ENCODE measurements at regions not wholly inside any gene's neighbourhood (a gene's known extent, or its start where the extent isn't known, plus 50 kb on each side); places are given as distances from the start of the nearest gene placed in this dataset.

DNA sequence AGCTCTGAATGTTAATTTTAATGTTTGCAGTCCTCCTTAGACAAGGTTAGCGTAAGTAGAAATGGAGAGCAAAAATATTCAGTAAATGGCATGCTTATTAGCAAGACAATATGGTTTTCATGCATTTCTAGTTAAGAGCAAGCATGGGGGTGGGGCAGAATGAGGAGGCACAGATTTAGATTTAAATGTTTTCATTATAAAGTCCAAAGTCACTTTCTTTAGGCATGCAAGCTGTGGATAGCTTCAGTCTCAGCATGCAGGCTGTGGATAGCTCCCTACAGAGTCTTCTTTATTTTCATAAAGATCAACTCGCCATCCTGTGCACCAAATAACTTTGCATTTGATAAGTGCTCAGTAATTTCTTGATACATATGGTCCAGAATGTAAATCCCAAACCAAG lies 1294.5 kb upstream of the ADGRL2 start:
- peaks cover 8% of the 10 kb centered on the region for H3K4me1 ChIP-seq (ENCODE audit: control insufficient read depth, insufficient read depth, low read length)
- H3K36me3 ChIP-seq (ENCODE audit: control insufficient read depth, insufficient read depth, low read length) = no peaks in the 10 kb centered on the region
- no peak overlapping the region for H3K9ac ChIP-seq (ENCODE audit: low read depth, low read length)
- H3K4me3 ChIP-seq (ENCODE audit: low read depth, low read length) = no peak overlapping the region
- H3K27me3 ChIP-seq (ENCODE audit: control insufficient read depth, insufficient read depth, low read length) = no peaks in the 10 kb centered on the region
- no peaks in the 10 kb centered on the region for H3K9me3 ChIP-seq (ENCODE audit: control insufficient read depth, insufficient read depth, low read length)

DNA sequence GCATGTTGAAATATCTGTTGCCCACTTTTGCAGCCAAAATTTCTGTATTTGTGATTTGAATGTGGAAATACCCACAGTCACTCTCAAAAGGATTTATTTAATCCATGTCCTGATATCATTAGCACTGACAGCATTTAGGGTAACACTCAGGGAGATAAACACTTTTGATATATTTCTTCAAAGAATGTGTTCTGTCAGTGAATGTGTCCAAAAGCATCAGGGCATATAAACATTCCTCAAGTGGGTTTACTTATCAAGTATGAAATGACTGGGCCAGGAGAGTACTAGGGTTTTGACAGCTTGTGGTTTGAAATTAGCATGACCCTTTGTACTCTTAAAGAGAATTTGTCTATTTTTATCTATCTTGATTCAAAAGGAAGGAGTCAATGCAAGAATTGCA lies 1302.1 kb upstream of the ADGRL2 start:
- no peaks in the 10 kb centered on the region for H3K9me3 ChIP-seq (ENCODE audit: control insufficient read depth, insufficient read depth, low read length)
- H3K4me1 ChIP-seq (ENCODE audit: control insufficient read depth, insufficient read depth, low read length) = no peaks in the 10 kb centered on the region
- no peak overlapping the region for H3K9ac ChIP-seq (ENCODE audit: low read depth, low read length)
- H3K36me3 ChIP-seq (ENCODE audit: control insufficient read depth, insufficient read depth, low read length) = no peaks in the 10 kb centered on the region
- no peaks in the 10 kb centered on the region for H3K27me3 ChIP-seq (ENCODE audit: control insufficient read depth, insufficient read depth, low read length)
- H3K4me3 ChIP-seq (ENCODE audit: low read depth, low read length) = no peak overlapping the region

GRCh38 chr1:80495806-80496205 lies 1304.9 kb upstream of the ADGRL2 start:
- H3K4me3 ChIP-seq (ENCODE audit: low read depth, low read length) = no peak overlapping the region
- no peak overlapping the region for H3K9ac ChIP-seq (ENCODE audit: low read depth, low read length)
- H3K36me3 ChIP-seq (ENCODE audit: control insufficient read depth, insufficient read depth, low read length) = no peaks in the 10 kb centered on the region
- H3K4me1 ChIP-seq (ENCODE audit: control insufficient read depth, insufficient read depth, low read length) = no peaks in the 10 kb centered on the region
- no peaks in the 10 kb centered on the region for H3K9me3 ChIP-seq (ENCODE audit: control insufficient read depth, insufficient read depth, low read length)
- no peaks in the 10 kb centered on the region for H3K27me3 ChIP-seq (ENCODE audit: control insufficient read depth, insufficient read depth, low read length)

DNA sequence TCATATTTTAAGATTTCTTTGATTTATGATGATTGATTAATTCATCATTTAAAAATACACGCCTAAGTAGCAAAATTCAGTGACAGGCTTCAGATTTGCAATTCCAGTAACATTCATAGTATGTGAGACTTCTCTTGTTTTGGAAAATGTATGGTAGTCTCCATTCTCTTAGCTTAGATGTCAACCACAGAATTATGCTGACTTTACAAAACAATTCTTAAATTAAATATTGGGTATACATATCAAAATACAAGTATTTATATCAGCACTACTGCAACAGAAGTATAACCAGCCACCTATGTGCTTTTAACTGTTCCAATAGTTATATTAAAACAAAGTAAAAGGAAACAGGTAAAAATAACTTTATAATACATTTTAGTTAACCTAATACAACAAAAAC lies 1328.6 kb upstream of the ADGRL2 start:
- H3K36me3 ChIP-seq (ENCODE audit: control insufficient read depth, insufficient read depth, low read length) = no peaks in the 10 kb centered on the region
- no peaks in the 10 kb centered on the region for H3K27me3 ChIP-seq (ENCODE audit: control insufficient read depth, insufficient read depth, low read length)
- no peak overlapping the region for H3K4me3 ChIP-seq (ENCODE audit: low read depth, low read length)
- H3K9me3 ChIP-seq (ENCODE audit: control insufficient read depth, insufficient read depth, low read length) = no peaks in the 10 kb centered on the region
- no peaks in the 10 kb centered on the region for H3K4me1 ChIP-seq (ENCODE audit: control insufficient read depth, insufficient read depth, low read length)
- no peak overlapping the region for H3K9ac ChIP-seq (ENCODE audit: low read depth, low read length)

- no peak overlapping the region for H3K9ac ChIP-seq (ENCODE audit: low read depth, low read length)
- H3K4me3 ChIP-seq (ENCODE audit: low read depth, low read length) = no peak overlapping the region
- no peaks in the 10 kb centered on the region for H3K36me3 ChIP-seq (ENCODE audit: control insufficient read depth, insufficient read depth, low read length)
- H3K4me1 ChIP-seq (ENCODE audit: control insufficient read depth, insufficient read depth, low read length) = no peaks in the 10 kb centered on the region
- no peaks in the 10 kb centered on the region for H3K27me3 ChIP-seq (ENCODE audit: control insufficient read depth, insufficient read depth, low read length)
- no peaks in the 10 kb centered on the region for H3K9me3 ChIP-seq (ENCODE audit: control insufficient read depth, insufficient read depth, low read length)
Observed at GRCh38 chr1:80468356-80468755, 1332.4 kb upstream of the ADGRL2 start.

- H3K4me3 ChIP-seq (ENCODE audit: low read depth, low read length) = no peak overlapping the region
- no peaks in the 10 kb centered on the region for H3K36me3 ChIP-seq (ENCODE audit: control insufficient read depth, insufficient read depth, low read length)
- no peaks in the 10 kb centered on the region for H3K9me3 ChIP-seq (ENCODE audit: control insufficient read depth, insufficient read depth, low read length)
- no peak overlapping the region for H3K9ac ChIP-seq (ENCODE audit: low read depth, low read length)
- H3K4me1 ChIP-seq (ENCODE audit: control insufficient read depth, insufficient read depth, low read length) = no peaks in the 10 kb centered on the region
- no peaks in the 10 kb centered on the region for H3K27me3 ChIP-seq (ENCODE audit: control insufficient read depth, insufficient read depth, low read length)
Observed at GRCh38 chr1:80462006-80462405, 1338.7 kb upstream of the ADGRL2 start.

GRCh38 chr1:80457409-80457808 lies 1343.3 kb upstream of the ADGRL2 start:
- no peak overlapping the region for H3K4me3 ChIP-seq (ENCODE audit: low read depth, low read length)
- no peaks in the 10 kb centered on the region for H3K36me3 ChIP-seq (ENCODE audit: control insufficient read depth, insufficient read depth, low read length)
- no peaks in the 10 kb centered on the region for H3K9me3 ChIP-seq (ENCODE audit: control insufficient read depth, insufficient read depth, low read length)
- H3K27me3 ChIP-seq (ENCODE audit: control insufficient read depth, insufficient read depth, low read length) = no peaks in the 10 kb centered on the region
- H3K9ac ChIP-seq (ENCODE audit: low read depth, low read length) = no peak overlapping the region
- no peaks in the 10 kb centered on the region for H3K4me1 ChIP-seq (ENCODE audit: control insufficient read depth, insufficient read depth, low read length)

DNA sequence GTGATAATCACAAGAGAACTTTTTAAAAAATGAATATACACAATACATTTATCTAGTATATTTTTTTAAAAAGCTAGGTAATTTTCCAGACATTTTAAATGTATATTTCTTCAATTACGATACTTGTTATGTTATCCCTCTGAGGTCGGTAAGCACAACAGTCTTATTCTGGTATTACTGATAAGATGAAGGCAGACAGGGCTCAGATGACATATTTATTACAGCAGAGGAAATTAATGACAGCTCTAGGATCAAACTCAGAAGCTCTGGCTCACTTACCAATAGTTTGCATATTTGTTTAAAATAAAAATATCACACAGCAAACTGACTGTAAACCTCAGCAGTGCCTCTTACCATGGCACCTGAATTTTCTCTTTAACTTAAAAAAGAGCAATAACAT lies 1347.0 kb upstream of the ADGRL2 start:
- Histone ChIP-seq H3K9ac (ENCODE audit: low read depth, low read length) (no peak overlapping the region), H3K4me3 (ENCODE audit: low read depth, low read length) (no peak overlapping the region), H3K4me1 (ENCODE audit: control insufficient read depth, insufficient read depth, low read length) (no peaks in the 10 kb centered on the region), H3K9me3 (ENCODE audit: control insufficient read depth, insufficient read depth, low read length) (no peaks in the 10 kb centered on the region), H3K27me3 (ENCODE audit: control insufficient read depth, insufficient read depth, low read length) (no peaks in the 10 kb centered on the region), H3K36me3 (ENCODE audit: control insufficient read depth, insufficient read depth, low read length) (no peaks in the 10 kb centered on the region)

GRCh38 chr1:80450711-80451110 lies 1350.0 kb upstream of the ADGRL2 start:
- Histone ChIP-seq H3K27me3 (ENCODE audit: control insufficient read depth, insufficient read depth, low read length) (no peaks in the 10 kb centered on the region), H3K9ac (ENCODE audit: low read depth, low read length) (no peak overlapping the region), H3K4me3 (ENCODE audit: low read depth, low read length) (no peak overlapping the region), H3K4me1 (ENCODE audit: control insufficient read depth, insufficient read depth, low read length) (no peaks in the 10 kb centered on the region), H3K9me3 (ENCODE audit: control insufficient read depth, insufficient read depth, low read length) (no peaks in the 10 kb centered on the region), H3K36me3 (ENCODE audit: control insufficient read depth, insufficient read depth, low read length) (no peaks in the 10 kb centered on the region)

- no peaks in the 10 kb centered on the region for H3K27me3 ChIP-seq (ENCODE audit: control insufficient read depth, insufficient read depth, low read length)
- no peaks in the 10 kb centered on the region for H3K36me3 ChIP-seq (ENCODE audit: control insufficient read depth, insufficient read depth, low read length)
- no peaks in the 10 kb centered on the region for H3K4me1 ChIP-seq (ENCODE audit: control insufficient read depth, insufficient read depth, low read length)
- H3K9ac ChIP-seq (ENCODE audit: low read depth, low read length) = no peak overlapping the region
- no peaks in the 10 kb centered on the region for H3K9me3 ChIP-seq (ENCODE audit: control insufficient read depth, insufficient read depth, low read length)
- H3K4me3 ChIP-seq (ENCODE audit: low read depth, low read length) = no peak overlapping the region
Observed at GRCh38 chr1:80448081-80448480, 1352.7 kb upstream of the ADGRL2 start.

GRCh38 chr1:80447526-80447925 lies 1353.2 kb upstream of the ADGRL2 start:
- Histone ChIP-seq H3K9ac (ENCODE audit: low read depth, low read length) (no peak overlapping the region), H3K36me3 (ENCODE audit: control insufficient read depth, insufficient read depth, low read length) (no peaks in the 10 kb centered on the region), H3K4me1 (ENCODE audit: control insufficient read depth, insufficient read depth, low read length) (no peaks in the 10 kb centered on the region), H3K4me3 (ENCODE audit: low read depth, low read length) (no peak overlapping the region), H3K9me3 (ENCODE audit: control insufficient read depth, insufficient read depth, low read length) (no peaks in the 10 kb centered on the region), H3K27me3 (ENCODE audit: control insufficient read depth, insufficient read depth, low read length) (no peaks in the 10 kb centered on the region)

GRCh38 chr1:80445033-80445432 lies 1355.7 kb upstream of the ADGRL2 start:
- Histone ChIP-seq H3K36me3 (ENCODE audit: control insufficient read depth, insufficient read depth, low read length) (no peaks in the 10 kb centered on the region), H3K9me3 (ENCODE audit: control insufficient read depth, insufficient read depth, low read length) (no peaks in the 10 kb centered on the region), H3K4me1 (ENCODE audit: control insufficient read depth, insufficient read depth, low read length) (no peaks in the 10 kb centered on the region), H3K9ac (ENCODE audit: low read depth, low read length) (no peak overlapping the region), H3K27me3 (ENCODE audit: control insufficient read depth, insufficient read depth, low read length) (no peaks in the 10 kb centered on the region), H3K4me3 (ENCODE audit: low read depth, low read length) (no peak overlapping the region)

DNA sequence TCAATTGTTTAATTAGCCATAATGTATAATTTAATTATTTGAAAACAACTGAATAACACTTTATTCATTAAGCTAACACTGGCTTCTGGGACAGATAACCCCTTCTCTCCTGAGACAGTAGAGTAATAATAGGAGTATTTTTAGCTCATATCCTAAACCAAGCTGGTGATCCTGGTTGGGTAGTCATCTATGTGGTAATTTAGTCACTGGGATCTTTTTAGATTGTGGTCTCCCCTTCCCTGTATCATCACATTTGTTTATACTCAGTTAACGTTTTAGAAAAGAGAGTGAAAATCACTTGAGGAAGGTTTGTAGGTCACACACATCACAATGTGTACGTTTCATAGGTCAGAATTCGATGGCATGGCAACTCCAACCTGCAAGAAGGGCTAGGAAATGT lies 1356.6 kb upstream of the ADGRL2 start:
- H3K4me3 ChIP-seq (ENCODE audit: low read depth, low read length) = no peak overlapping the region
- no peaks in the 10 kb centered on the region for H3K4me1 ChIP-seq (ENCODE audit: control insufficient read depth, insufficient read depth, low read length)
- no peaks in the 10 kb centered on the region for H3K9me3 ChIP-seq (ENCODE audit: control insufficient read depth, insufficient read depth, low read length)
- H3K9ac ChIP-seq (ENCODE audit: low read depth, low read length) = no peak overlapping the region
- H3K36me3 ChIP-seq (ENCODE audit: control insufficient read depth, insufficient read depth, low read length) = no peaks in the 10 kb centered on the region
- H3K27me3 ChIP-seq (ENCODE audit: control insufficient read depth, insufficient read depth, low read length) = no peaks in the 10 kb centered on the region

Measured in iPS-15b (cell line).